ENCODE measurements at regions not wholly inside any gene's neighbourhood (a gene's known extent, or its start where the extent isn't known, plus 50 kb on each side); places are given as distances from the start of the nearest gene placed in this dataset.

GRCh38 chr5:72673623-72674022 is 142.8 kb upstream of the TNPO1 start:
- H3K36me3 ChIP-seq (replicated peaks in 1 of 2; ENCODE audit: control insufficient read depth in 1 of 2, insufficient read depth in 2 of 2, low read length in 1 of 2), result no peaks in the 10 kb centered on the region
- H3K79me2 ChIP-seq (ENCODE audit: insufficient read depth), result no peaks in the 10 kb centered on the region
- ChIA-PET POLR2A (no interaction called here), CTCF (interaction anchor here (1.0 to 2.7 kb wide), 2 partner anchors 13 to 16 kb away, joined by 3 to 7 read pairs; no protein-coding TSS in a partner anchor)
- H3K4me2 ChIP-seq, result no peak overlapping the region
- H4K20me1 ChIP-seq (ENCODE audit: insufficient read depth), result no peaks in the 10 kb centered on the region
- TF ChIP-seq FOXM1 (IDR thresholded peaks at IDR 0.05; ENCODE audit: low read depth) (no peak), SIN3A (IDR thresholded peaks at IDR 0.05; ENCODE audit: borderline replicate concordance, low read depth, low read length) (no peak), YY1 (IDR thresholded peaks at IDR 0.05; ENCODE audit: low read depth) (no peak), NRF1 (IDR thresholded peaks at IDR 0.05; ENCODE audit: low read depth, low read length) (no peak), GABPA (IDR thresholded peaks at IDR 0.05; ENCODE audit: low read depth) (no peak), IRF3 (IDR thresholded peaks at IDR 0.05; ENCODE audit: low read depth, low read length) (no peak), TCF12 (IDR thresholded peaks at IDR 0.05) (no peak), EZH2phosphoT487 (IDR thresholded peaks at IDR 0.05; ENCODE audit: borderline replicate concordance, low read depth) (no peak)
- TF ChIP-seq, protein P1, sequence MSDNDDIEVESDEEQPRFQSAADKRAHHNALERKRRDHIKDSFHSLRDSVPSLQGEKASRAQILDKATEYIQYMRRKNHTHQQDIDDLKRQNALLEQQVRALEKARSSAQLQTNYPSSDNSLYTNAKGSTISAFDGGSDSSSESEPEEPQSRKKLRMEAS (IDR thresholded peaks at IDR 0.05; ENCODE audit: low read depth), result no peak
- no peak overlapping the region for H2AFZ ChIP-seq (ENCODE audit: low read depth)
- no peak overlapping the region for H3K9ac ChIP-seq
- H3K27ac ChIP-seq (ENCODE audit: low read depth in 2 of 2, low read length in 1 of 2), result no peak overlapping the region
- no peaks in the 10 kb centered on the region for H3F3A ChIP-seq (replicated peaks; ENCODE audit: insufficient read depth)
- H3K4me1 ChIP-seq (ENCODE audit: control insufficient read depth in 1 of 2, insufficient read depth in 2 of 2, low read depth in 1 of 2, low read length in 1 of 2), result no peaks in the 10 kb centered on the region
- DNase-seq, result no peak
- H3K27me3 ChIP-seq (ENCODE audit: insufficient read depth), result no peaks in the 10 kb centered on the region
- no peaks in the 10 kb centered on the region for H3K9me3 ChIP-seq
- H3K4me3 ChIP-seq (ENCODE audit: low read depth in 2 of 2, low read length in 1 of 2), result no peak overlapping the region
- no peaks in the 10 kb centered on the region for H3K9me2 ChIP-seq

DNA sequence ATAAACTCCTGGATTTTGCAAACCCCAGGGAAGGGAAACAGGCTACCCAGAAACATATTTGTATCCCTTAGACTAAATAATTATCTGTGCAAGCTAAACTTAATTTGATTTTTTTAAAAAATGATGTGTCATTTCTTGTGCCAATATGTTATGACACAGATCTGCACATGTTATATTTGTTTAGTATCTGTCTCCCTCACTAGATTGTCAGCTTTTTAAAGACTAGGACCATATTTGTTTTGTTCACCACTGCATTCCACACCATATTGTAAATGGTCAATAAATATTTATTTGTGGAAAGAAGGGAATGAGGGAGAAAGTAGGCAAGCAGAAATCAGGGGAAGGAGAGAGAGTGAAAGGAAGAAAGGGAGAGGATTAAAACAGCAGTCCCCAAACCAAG is 143.3 kb upstream of the TNPO1 start:
- H3K9ac ChIP-seq, result no peak overlapping the region
- TF ChIP-seq, protein P2, sequence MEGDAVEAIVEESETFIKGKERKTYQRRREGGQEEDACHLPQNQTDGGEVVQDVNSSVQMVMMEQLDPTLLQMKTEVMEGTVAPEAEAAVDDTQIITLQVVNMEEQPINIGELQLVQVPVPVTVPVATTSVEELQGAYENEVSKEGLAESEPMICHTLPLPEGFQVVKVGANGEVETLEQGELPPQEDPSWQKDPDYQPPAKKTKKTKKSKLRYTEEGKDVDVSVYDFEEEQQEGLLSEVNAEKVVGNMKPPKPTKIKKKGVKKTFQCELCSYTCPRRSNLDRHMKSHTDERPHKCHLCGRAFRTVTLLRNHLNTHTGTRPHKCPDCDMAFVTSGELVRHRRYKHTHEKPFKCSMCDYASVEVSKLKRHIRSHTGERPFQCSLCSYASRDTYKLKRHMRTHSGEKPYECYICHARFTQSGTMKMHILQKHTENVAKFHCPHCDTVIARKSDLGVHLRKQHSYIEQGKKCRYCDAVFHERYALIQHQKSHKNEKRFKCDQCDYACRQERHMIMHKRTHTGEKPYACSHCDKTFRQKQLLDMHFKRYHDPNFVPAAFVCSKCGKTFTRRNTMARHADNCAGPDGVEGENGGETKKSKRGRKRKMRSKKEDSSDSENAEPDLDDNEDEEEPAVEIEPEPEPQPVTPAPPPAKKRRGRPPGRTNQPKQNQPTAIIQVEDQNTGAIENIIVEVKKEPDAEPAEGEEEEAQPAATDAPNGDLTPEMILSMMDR (IDR thresholded peaks at IDR 0.05), result no peak
- TF ChIP-seq RCOR1 (IDR thresholded peaks at IDR 0.05; ENCODE audit: low read length) (no peak), FOSL2 (IDR thresholded peaks at IDR 0.05; ENCODE audit: borderline replicate concordance, low read depth) (no peak), ELF1 (IDR thresholded peaks at IDR 0.05) (no peak), YY1 (IDR thresholded peaks at IDR 0.05; ENCODE audit: low read depth) (no peak)
- TF ChIP-seq, protein P3, sequence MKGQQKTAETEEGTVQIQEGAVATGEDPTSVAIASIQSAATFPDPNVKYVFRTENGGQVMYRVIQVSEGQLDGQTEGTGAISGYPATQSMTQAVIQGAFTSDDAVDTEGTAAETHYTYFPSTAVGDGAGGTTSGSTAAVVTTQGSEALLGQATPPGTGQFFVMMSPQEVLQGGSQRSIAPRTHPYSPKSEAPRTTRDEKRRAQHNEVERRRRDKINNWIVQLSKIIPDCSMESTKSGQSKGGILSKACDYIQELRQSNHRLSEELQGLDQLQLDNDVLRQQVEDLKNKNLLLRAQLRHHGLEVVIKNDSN (IDR thresholded peaks at IDR 0.05; ENCODE audit: borderline replicate concordance, low read depth), result no peak
- no peaks in the 10 kb centered on the region for H3K36me3 ChIP-seq (replicated peaks in 1 of 2; ENCODE audit: control insufficient read depth in 1 of 2, insufficient read depth in 2 of 2, low read length in 1 of 2)
- no peaks in the 10 kb centered on the region for H4K20me1 ChIP-seq (ENCODE audit: insufficient read depth)
- no peaks in the 10 kb centered on the region for H3K9me2 ChIP-seq
- H3K4me1 ChIP-seq (ENCODE audit: control insufficient read depth in 1 of 2, insufficient read depth in 2 of 2, low read depth in 1 of 2, low read length in 1 of 2), result no peaks in the 10 kb centered on the region
- no peaks in the 10 kb centered on the region for H3K27me3 ChIP-seq (ENCODE audit: insufficient read depth)
- no peak for DNase-seq
- H2AFZ ChIP-seq (ENCODE audit: low read depth), result no peak overlapping the region
- H3K9me3 ChIP-seq, result no peaks in the 10 kb centered on the region
- no peak overlapping the region for H3K4me3 ChIP-seq (ENCODE audit: low read depth in 2 of 2, low read length in 1 of 2)
- CTCF ChIA-PET, result interaction anchor here (1.0 to 2.7 kb wide), 2 partner anchors 13 to 15 kb away, joined by 3 to 7 read pairs; no protein-coding TSS in a partner anchor
- H3F3A ChIP-seq (replicated peaks; ENCODE audit: insufficient read depth), result no peaks in the 10 kb centered on the region
- POLR2A ChIA-PET, result no interaction called here
- no peak overlapping the region for H3K27ac ChIP-seq (ENCODE audit: low read depth in 2 of 2, low read length in 1 of 2)
- no peak overlapping the region for H3K4me2 ChIP-seq
- H3K79me2 ChIP-seq (ENCODE audit: insufficient read depth), result no peaks in the 10 kb centered on the region
